Sigmoid colon (tissue), 6 donors: ENCODE measurements at regions not wholly inside any gene's neighbourhood (a gene's known extent, or its start where the extent isn't known, plus 50 kb on each side); places are given as distances from the start of the nearest gene placed in this dataset.

ENCODE experiments used
- DNase-seq: peaks from one replicate; pipeline ENCODE4 v3.0.0-alpha.2; 2019
- H3K27ac ChIP-seq, 4 donors: fragments of 200-600 bp; sonication (generic); one replicate each; pipeline ENCODE4 v1.5.1; 2016 to 2019; ENCODE audit warnings: mild to moderate bottlenecking in 1 of 4
- H3K27me3 ChIP-seq, 3 donors: fragments of 200-600 bp; sonication (generic); one replicate each; pipeline ENCODE4 v1.5.1; 2019; ENCODE audit warnings: mild to moderate bottlenecking in 1 of 3
- H3K36me3 ChIP-seq, 4 donors: fragments of 200-600 bp; sonication (generic); one replicate each; pipeline ENCODE4 v1.5.1; 2016 to 2019
- H3K4me1 ChIP-seq, 4 donors: fragments of 200-600 bp; sonication (generic); one replicate each; pipeline ENCODE4 v1.5.1; 2017 to 2019
- H3K4me3 ChIP-seq, 4 donors: fragments of 200-600 bp; sonication (generic); one replicate each; pipeline ENCODE4 v1.5.1; 2017 to 2019; ENCODE audit warnings: mild to moderate bottlenecking in 2 of 4, moderate library complexity in 1 of 4
- H3K9me3 ChIP-seq, 4 donors: fragments of 200-600 bp in 3 of 4; sonication (generic) in 3 of 4; one replicate each; pipeline versions ENCODE4 v1.5.1 to v1.6.1; 2013 to 2019
- CTCF ChIP-seq, 4 experiments: fragments of 450-650 bp in 3 of 4; fragments of 200-600 bp in 1 of 4; IDR thresholded peaks; one replicate each; pipeline ENCODE4 v1.5.1; 2016 to 2019; ENCODE audit warnings: antibody characterized with exemption in 4 of 4, mild to moderate bottlenecking in 3 of 4, moderate library complexity in 2 of 4
- EP300 ChIP-seq, 4 donors: sonication (generic); formaldehyde crosslinking; IDR thresholded peaks; one replicate each; pipeline ENCODE4 v1.6.1; 2017; ENCODE audit warnings: antibody characterized with exemption in 4 of 4
- POLR2A ChIP-seq, 2 donors: fragments of 450-650 bp; IDR thresholded peaks; one replicate each; pipeline ENCODE4 v1.6.1; 2016; ENCODE audit warnings: antibody characterized with exemption in 2 of 2, mild to moderate bottlenecking in 2 of 2, moderate library complexity in 2 of 2
- POLR2AphosphoS5 ChIP-seq, 4 donors: sonication (generic); formaldehyde crosslinking; IDR thresholded peaks; one replicate each; pipeline ENCODE4 v1.6.1; 2017; ENCODE audit warnings: antibody characterized with exemption in 4 of 4
- WGBS, 2 donors: extraction: QIAGEN DNeasy Blood & Tissue Kit; methylation state at CpG; one replicate each; pipeline ENCODE4 v1.1.7; 2013; 5-methylcytosine and 5-hydroxymethylcytosine counted together
- intact Hi-C: fragments of 100-400 bp; cut with DNase I; formaldehyde crosslinking; loops from one replicate; pipeline ENCODE4 v1.15.1; 2023
- donor health status: healthy with polysubstance abuse.
- donor health status: healthy.

- no peaks in the 10 kb centered on the region for H3K36me3 ChIP-seq
- 88 to 91% methylated on average over 4 of the region's 4 CpGs for WGBS, 2 donors
- H3K4me3 ChIP-seq, result no peak overlapping the region
- H3K27me3 ChIP-seq, result no peaks in the 10 kb centered on the region
- peaks cover 0 to 4% (median 1%) of the 10 kb centered on the region in 4 donors for H3K9me3 ChIP-seq
- H3K27ac ChIP-seq, result no peak overlapping the region
- no peak for DNase-seq
- peaks cover 0 to 36% (median 29%) of the 10 kb centered on the region in 4 donors for H3K4me1 ChIP-seq
- intact Hi-C loops, result no loop called here
- TF ChIP-seq POLR2A (IDR thresholded peaks at IDR 0.05), result no peak
- no peak for TF ChIP-seq EP300 (IDR thresholded peaks at IDR 0.05)
- no peak for TF ChIP-seq POLR2AphosphoS5 (IDR thresholded peaks at IDR 0.05)
- TF ChIP-seq CTCF (IDR thresholded peaks at IDR 0.05), result no peak
Measured at GRCh38 chr15:70509731-70510143, 253.6 kb downstream of the UACA start.

GRCh38 chr15:70509282-70509662 is 254.1 kb downstream of the UACA start:
- Histone ChIP-seq H3K36me3 (no peaks in the 10 kb centered on the region), H3K4me1 (peaks cover 0 to 40% (median 32%) of the 10 kb centered on the region in 4 donors), H3K27ac (no peak overlapping the region), H3K4me3 (no peak overlapping the region), H3K9me3 (peaks cover 0 to 4% (median 1%) of the 10 kb centered on the region in 4 donors), H3K27me3 (no peaks in the 10 kb centered on the region)
- TF ChIP-seq EP300 (IDR thresholded peaks at IDR 0.05) (peak in 1 of 4 donors; percentile 7), CTCF (IDR thresholded peaks at IDR 0.05) (no peak)
- DNase-seq, result no peak
- 57 to 74% methylated on average over 2 of the region's 2 CpGs for WGBS, 2 donors
- intact Hi-C loops, result no loop called here

GRCh38 chr15:70508561-70509281 is 254.6 kb downstream of the UACA start:
- 76 to 79% methylated on average over 5 of the region's 5 CpGs for WGBS, 2 donors
- DNase-seq, result no peak
- intact Hi-C loops, result no loop called here

GRCh38 chr15:70507772-70508371 is 255.5 kb downstream of the UACA start:
- Histone ChIP-seq H3K27me3 (no peaks in the 10 kb centered on the region), H3K4me1 (peaks cover 0 to 51% (median 40%) of the 10 kb centered on the region in 4 donors), H3K4me3 (no peak overlapping the region), H3K27ac (no peak overlapping the region), H3K9me3 (peaks cover 0 to 4% (median 1%) of the 10 kb centered on the region in 4 donors), H3K36me3 (no peaks in the 10 kb centered on the region)
- DNase-seq, result no peak
- intact Hi-C loops, result no loop called here
- TF ChIP-seq CTCF (IDR thresholded peaks at IDR 0.05) (no peak), POLR2AphosphoS5 (IDR thresholded peaks at IDR 0.05) (no peak), POLR2A (IDR thresholded peaks at IDR 0.05) (no peak), EP300 (IDR thresholded peaks at IDR 0.05) (no peak)
- WGBS, 2 donors, result 58 to 64% methylated on average over 1 of the region's 1 CpG

More at GRCh38 chr15:70508561-70509281, 254.6 kb downstream of the UACA start:
- TF ChIP-seq POLR2AphosphoS5 (IDR thresholded peaks at IDR 0.05) (no peak), POLR2A (IDR thresholded peaks at IDR 0.05) (no peak), CTCF (IDR thresholded peaks at IDR 0.05) (no peak), EP300 (IDR thresholded peaks at IDR 0.05) (no peak)
- Histone ChIP-seq H3K4me3 (no peak overlapping the region), H3K9me3 (peaks cover 0 to 4% (median 1%) of the 10 kb centered on the region in 4 donors), H3K36me3 (no peaks in the 10 kb centered on the region), H3K27ac (no peak overlapping the region), H3K4me1 (peaks cover 0 to 46% (median 38%) of the 10 kb centered on the region in 4 donors), H3K27me3 (no peaks in the 10 kb centered on the region)
